Activated CD8-positive, alpha-beta T cell treated with anti-CD3 and anti-CD28 coated beads for 36 hours (primary cell): ENCODE measurements at regions not wholly inside any gene's neighbourhood (a gene's known extent, or its start where the extent isn't known, plus 50 kb on each side); places are given as distances from the start of the nearest gene placed in this dataset.

Source experiments
- ATAC-seq: fragments of 200-7000 bp; cut with Tn5 transposase; one replicate; pipeline ENCODE4 v1.10.0; 2021; ENCODE audit warnings: mild to moderate bottlenecking, moderate library complexity
- CTCF ChIA-PET: fragments of 350-600 bp; sonication (Branson Sonifier 250); formaldehyde crosslinking; loops from one replicate; lab custom pipeline; 2021; ENCODE audit warnings: antibody characterized with exemption; lab: Charles Lee
- POLR2A ChIA-PET: fragments of 350-600 bp; sonication (Branson Sonifier 250); formaldehyde crosslinking; loops from one replicate; lab custom pipeline; 2021; ENCODE audit warnings: antibody characterized with exemption; lab: Charles Lee
- DNase-seq: peaks from one replicate; pipeline ENCODE4 v3.0.0-alpha.2; 2020
- H3K27ac Mint-ChIP-seq: one replicate; pipeline ENCODE4 v1.8.0; 2021; ENCODE audit warnings: mild to moderate bottlenecking, mixed read lengths
- H3K27me3 Mint-ChIP-seq: one replicate; pipeline ENCODE4 v1.8.0; 2021; ENCODE audit warnings: mixed read lengths
- H3K36me3 Mint-ChIP-seq: one replicate; pipeline ENCODE4 v1.8.0; 2021; ENCODE audit warnings: low read depth, mixed read lengths
- H3K4me1 Mint-ChIP-seq: one replicate; pipeline ENCODE4 v1.8.0; 2021; ENCODE audit warnings: low read depth, mixed read lengths
- H3K4me3 Mint-ChIP-seq: one replicate; pipeline ENCODE4 v1.8.0; 2021; ENCODE audit warnings: mild to moderate bottlenecking, moderate library complexity, mixed read lengths
- H3K9me3 Mint-ChIP-seq: one replicate; pipeline ENCODE4 v1.8.0; 2021; ENCODE audit warnings: mixed read lengths
- intact Hi-C: fragments of 100-400 bp; cut with micrococcal nuclease; formaldehyde crosslinking; loops from one replicate; pipeline ENCODE4 v1.10.0; 2022
- TF ChIP-seq, protein P1 (sequence below): fragments of 200-600 bp; IDR thresholded peaks from one replicate; pipeline ENCODE4 v1.8.0; 2022; ENCODE audit warnings: antibody characterized with exemption, mild to moderate bottlenecking

DNA sequence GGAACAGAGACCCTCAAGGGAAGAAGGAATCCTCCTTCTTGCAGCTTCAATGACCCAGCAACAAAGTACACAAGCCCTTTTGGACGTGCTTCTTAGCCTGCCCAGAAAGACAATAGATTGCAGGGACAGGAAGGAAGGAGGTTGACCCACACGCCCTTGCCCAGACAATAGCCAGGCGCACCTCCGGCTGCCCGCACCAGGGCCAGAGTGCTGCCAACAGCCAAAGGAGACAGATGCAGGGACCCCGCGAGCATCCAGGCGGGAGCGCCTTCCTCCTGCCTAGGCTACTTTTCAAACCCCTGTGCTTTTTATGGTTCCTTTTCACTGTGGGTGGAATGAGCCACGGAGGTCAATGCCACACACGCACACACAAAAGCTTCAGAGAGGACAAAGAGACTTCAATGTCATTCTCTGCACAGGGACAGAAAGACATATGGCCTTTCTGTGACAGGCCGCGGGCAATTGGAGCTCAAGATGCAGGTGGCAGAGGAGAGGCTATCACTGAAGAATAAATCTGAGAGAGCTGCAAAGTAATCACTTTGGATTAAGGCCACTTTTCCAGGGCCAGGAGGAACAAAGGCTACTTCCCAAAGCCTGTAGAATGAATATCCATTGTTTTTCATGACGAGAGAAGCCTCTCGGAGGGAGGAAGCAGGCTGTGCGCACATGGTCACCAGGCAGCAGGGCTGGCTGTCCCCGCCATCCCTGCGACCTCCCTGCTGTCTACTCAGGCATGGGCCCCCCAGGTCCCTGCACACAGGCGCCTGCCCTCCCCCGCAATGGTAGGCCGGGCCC is 300.6 kb downstream of the EIPR1 start:
- Mint-ChIP-seq H3K4me1 (no peaks in the 10 kb centered on the region), H3K36me3 (no peaks in the 10 kb centered on the region), H3K9me3 (no peaks in the 10 kb centered on the region), H3K27ac (no peak overlapping the region), H3K27me3 (peaks cover 4% of the 10 kb centered on the region), H3K4me3 (no peak overlapping the region)
- CTCF ChIA-PET = no interaction called here
- DNase-seq (no peak), ATAC-seq (no peak)
- TF ChIP-seq, protein P1, sequence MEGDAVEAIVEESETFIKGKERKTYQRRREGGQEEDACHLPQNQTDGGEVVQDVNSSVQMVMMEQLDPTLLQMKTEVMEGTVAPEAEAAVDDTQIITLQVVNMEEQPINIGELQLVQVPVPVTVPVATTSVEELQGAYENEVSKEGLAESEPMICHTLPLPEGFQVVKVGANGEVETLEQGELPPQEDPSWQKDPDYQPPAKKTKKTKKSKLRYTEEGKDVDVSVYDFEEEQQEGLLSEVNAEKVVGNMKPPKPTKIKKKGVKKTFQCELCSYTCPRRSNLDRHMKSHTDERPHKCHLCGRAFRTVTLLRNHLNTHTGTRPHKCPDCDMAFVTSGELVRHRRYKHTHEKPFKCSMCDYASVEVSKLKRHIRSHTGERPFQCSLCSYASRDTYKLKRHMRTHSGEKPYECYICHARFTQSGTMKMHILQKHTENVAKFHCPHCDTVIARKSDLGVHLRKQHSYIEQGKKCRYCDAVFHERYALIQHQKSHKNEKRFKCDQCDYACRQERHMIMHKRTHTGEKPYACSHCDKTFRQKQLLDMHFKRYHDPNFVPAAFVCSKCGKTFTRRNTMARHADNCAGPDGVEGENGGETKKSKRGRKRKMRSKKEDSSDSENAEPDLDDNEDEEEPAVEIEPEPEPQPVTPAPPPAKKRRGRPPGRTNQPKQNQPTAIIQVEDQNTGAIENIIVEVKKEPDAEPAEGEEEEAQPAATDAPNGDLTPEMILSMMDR = no peak
- intact Hi-C loops = no loop called here
- POLR2A ChIA-PET = no interaction called here

DNA sequence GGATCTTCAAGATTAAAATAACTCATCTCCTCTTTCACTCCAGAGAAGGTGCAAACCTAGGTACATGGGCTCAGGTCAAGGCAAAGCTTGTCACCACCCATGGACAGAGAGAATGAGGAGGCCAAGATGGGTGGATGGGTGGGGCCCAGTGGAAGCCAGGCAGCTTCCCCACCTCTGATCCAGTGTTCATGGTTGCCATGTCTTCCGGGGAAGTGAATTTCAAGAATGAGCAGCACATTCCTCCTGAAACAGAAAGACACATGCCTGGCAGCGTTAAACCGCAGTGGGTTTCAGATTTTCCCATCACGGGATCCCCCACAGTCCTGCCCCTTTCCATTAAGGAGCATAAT is 301.7 kb downstream of the EIPR1 start:
- no peaks in the 10 kb centered on the region for H3K36me3 Mint-ChIP-seq
- peaks cover 4% of the 10 kb centered on the region for H3K27me3 Mint-ChIP-seq
- no peaks in the 10 kb centered on the region for H3K4me1 Mint-ChIP-seq
- intact Hi-C loops = no loop called here
- H3K27ac Mint-ChIP-seq = no peak overlapping the region
- H3K4me3 Mint-ChIP-seq = no peak overlapping the region
- H3K9me3 Mint-ChIP-seq = no peaks in the 10 kb centered on the region
- CTCF ChIA-PET = no interaction called here
- TF ChIP-seq, protein P1 = no peak
- ATAC-seq (no peak), DNase-seq (no peak)
- POLR2A ChIA-PET = no interaction called here

DNA sequence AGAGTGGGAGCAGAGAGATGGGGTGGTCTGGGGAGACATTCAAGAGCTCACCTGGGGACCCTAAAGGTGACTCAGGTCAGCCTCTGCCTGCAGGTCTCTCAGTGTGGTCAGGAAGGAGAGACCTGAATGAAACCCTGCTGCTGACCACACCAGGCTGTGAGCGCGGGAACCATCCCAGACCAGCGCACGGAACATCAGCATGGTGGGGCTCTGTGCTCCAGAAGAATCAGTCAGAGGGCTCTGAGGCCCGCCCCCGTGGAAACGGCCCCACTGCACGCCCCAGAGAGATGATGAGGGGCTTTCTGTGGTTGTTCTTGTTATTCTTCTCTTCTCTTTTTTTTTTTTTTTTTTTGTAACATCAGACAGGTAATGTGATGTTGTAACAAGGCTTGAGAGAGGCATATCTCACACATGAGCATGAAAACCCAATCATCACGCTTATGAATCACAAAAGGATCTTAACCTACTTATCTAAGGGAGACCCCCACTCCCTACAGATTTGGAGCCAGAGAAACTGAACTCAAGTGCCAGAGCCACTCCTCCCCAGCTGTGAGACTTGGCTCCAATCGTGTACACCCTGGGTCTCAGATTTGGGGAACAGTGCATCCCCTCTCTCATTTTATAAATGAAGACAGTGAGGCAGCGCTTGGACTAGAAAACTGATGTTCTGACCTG is 302.2 kb downstream of the EIPR1 start:
- Mint-ChIP-seq H3K27ac (no peak overlapping the region), H3K4me3 (no peak overlapping the region), H3K27me3 (peaks cover 4% of the 10 kb centered on the region), H3K36me3 (no peaks in the 10 kb centered on the region), H3K4me1 (no peaks in the 10 kb centered on the region), H3K9me3 (no peaks in the 10 kb centered on the region)
- no peak for ATAC-seq
- ChIA-PET CTCF (no interaction called here), POLR2A (no interaction called here)
- DNase-seq = no peak
- intact Hi-C loops = no loop called here
- TF ChIP-seq, protein P1 = no peak

DNA sequence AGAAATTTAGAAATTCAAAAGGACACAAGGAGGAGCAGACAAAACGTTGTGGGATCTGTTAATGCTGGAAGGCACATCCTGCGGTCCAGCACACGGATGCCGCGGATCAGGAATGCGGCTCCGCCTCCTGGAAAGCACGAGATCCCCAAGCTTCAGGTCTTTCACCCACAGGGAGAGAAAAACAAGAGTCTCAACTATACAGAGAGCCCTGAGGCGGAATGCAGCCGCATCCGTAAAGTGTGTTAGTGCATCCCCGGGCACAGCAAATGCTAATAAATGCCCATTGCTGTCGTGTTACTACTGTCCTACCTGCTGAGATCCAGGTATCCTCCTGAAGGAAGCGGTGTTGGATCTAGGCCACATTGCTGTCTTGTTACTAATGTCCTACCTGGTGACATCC is 303.9 kb downstream of the EIPR1 start:
- Mint-ChIP-seq H3K9me3 (no peaks in the 10 kb centered on the region), H3K36me3 (no peaks in the 10 kb centered on the region), H3K27me3 (no peaks in the 10 kb centered on the region), H3K4me3 (no peak overlapping the region), H3K27ac (no peak overlapping the region), H3K4me1 (no peaks in the 10 kb centered on the region)
- intact Hi-C loops = no loop called here
- DNase-seq (no peak), ATAC-seq (no peak)
- ChIA-PET POLR2A (no interaction called here), CTCF (no interaction called here)
- TF ChIP-seq, protein P1 = no peak

DNA sequence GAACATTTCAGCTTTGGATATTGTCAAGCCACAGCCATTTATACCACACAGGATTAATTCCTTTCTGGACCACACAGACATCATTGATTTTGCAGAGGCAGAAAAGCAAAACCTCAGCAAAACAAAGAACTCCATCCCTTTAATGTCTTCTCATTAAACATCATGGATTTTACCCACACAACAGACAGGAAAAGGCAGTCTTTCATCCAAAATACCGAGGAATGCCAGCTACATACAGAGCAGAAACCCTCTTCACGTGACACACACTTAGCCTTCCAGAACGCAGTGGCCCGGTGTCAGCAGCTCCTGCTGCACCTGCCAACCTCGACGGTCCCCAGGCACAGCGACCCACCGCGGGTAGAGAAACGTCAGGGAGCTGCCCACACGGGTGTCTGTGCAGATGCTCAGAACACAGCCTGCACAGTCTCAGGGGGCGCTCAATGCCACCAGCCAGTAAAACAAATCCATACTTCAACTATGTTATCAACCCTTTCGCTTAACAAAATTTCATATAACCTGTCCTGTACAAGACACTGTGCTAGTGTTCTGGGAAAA is 304.5 kb downstream of the EIPR1 start:
- intact Hi-C loops = no loop called here
- Mint-ChIP-seq H3K36me3 (no peaks in the 10 kb centered on the region), H3K4me3 (no peak overlapping the region), H3K9me3 (no peaks in the 10 kb centered on the region), H3K27ac (no peak overlapping the region), H3K27me3 (no peaks in the 10 kb centered on the region), H3K4me1 (no peaks in the 10 kb centered on the region)
- TF ChIP-seq, protein P1 = no peak
- ChIA-PET POLR2A (no interaction called here), CTCF (no interaction called here)
- DNase-seq (no peak), ATAC-seq (no peak)
